ENCODE measurements at regions not wholly inside any gene's neighbourhood (a gene's known extent, or its start where the extent isn't known, plus 50 kb on each side); places are given as distances from the start of the nearest gene placed in this dataset.
"Not testable (repeated sequence)": the region's sequence is repeated elsewhere in the genome, so short reads cannot be mapped to it uniquely, and the experiment has no call there.

- TF ChIP-seq POLR2A (IDR thresholded peaks at IDR 0.05; ENCODE audit: low read depth) (no peak), POLR2AphosphoS5 (IDR thresholded peaks at IDR 0.05) (no peak), CTCF (IDR thresholded peaks at IDR 0.05) (no peak), EP300 (IDR thresholded peaks at IDR 0.05) (no peak)
- H3K9me3 ChIP-seq, result no peaks in the 10 kb centered on the region
- intact Hi-C loops (cut with DNase I), result no loop called here
- H3K4me1 ChIP-seq, result no peaks in the 10 kb centered on the region
- no peak overlapping the region for H3K4me3 ChIP-seq
- H3K27me3 ChIP-seq, result no peaks in the 10 kb centered on the region
- 94% methylated on average over 1 of the region's 1 CpG for WGBS
- no peak overlapping the region for H3K27ac ChIP-seq (replicated peaks in 1 of 4)
- no peaks in the 10 kb centered on the region for H3K36me3 ChIP-seq
- DNase-seq (ENCODE audit: extremely low spot score), result no peak
These were observed 442.4 kb upstream of the GRM7 start for GRCh38 chr3:6418485-6418884.

- Histone ChIP-seq H3K36me3 (no peaks in the 10 kb centered on the region), H3K27me3 (no peaks in the 10 kb centered on the region), H3K4me1 (no peaks in the 10 kb centered on the region), H3K27ac (replicated peaks in 1 of 4) (no peak overlapping the region), H3K9me3 (peaks cover 0 to 11% (median 3%) of the 10 kb centered on the region in 4 donors), H3K4me3 (no peak overlapping the region)
- intact Hi-C loops (cut with DNase I), result no loop called here
- TF ChIP-seq POLR2AphosphoS5 (IDR thresholded peaks at IDR 0.05), result no peak
- TF ChIP-seq POLR2A (IDR thresholded peaks at IDR 0.05; ENCODE audit: low read depth), result no peak
- TF ChIP-seq CTCF (IDR thresholded peaks at IDR 0.05), result no peak
- TF ChIP-seq EP300 (IDR thresholded peaks at IDR 0.05), result no peak
- 56% methylated on average over 4 of the region's 4 CpGs for WGBS
- DNase-seq (ENCODE audit: extremely low spot score), result no peak
These were observed 439.1 kb upstream of the GRM7 start for GRCh38 chr3:6421666-6422445.

- H3K27me3 ChIP-seq, result no peaks in the 10 kb centered on the region
- H3K36me3 ChIP-seq, result no peaks in the 10 kb centered on the region
- no peak overlapping the region for H3K4me3 ChIP-seq
- DNase-seq (ENCODE audit: extremely low spot score), result no peak
- intact Hi-C loops (cut with DNase I), result no loop called here
- no peaks in the 10 kb centered on the region for H3K4me1 ChIP-seq
- H3K9me3 ChIP-seq, result peaks cover 0 to 11% (median 3%) of the 10 kb centered on the region in 4 donors
- TF ChIP-seq POLR2AphosphoS5 (IDR thresholded peaks at IDR 0.05), result no peak
- TF ChIP-seq POLR2A (IDR thresholded peaks at IDR 0.05; ENCODE audit: low read depth), result no peak
- TF ChIP-seq CTCF (IDR thresholded peaks at IDR 0.05), result no peak
- no peak for TF ChIP-seq EP300 (IDR thresholded peaks at IDR 0.05)
- WGBS, result 90% methylated on average over 6 of the region's 6 CpGs
- no peak overlapping the region for H3K27ac ChIP-seq (replicated peaks in 1 of 4)
These were observed 435.6 kb upstream of the GRM7 start for GRCh38 chr3:6425289-6425820.

GRCh38 chr3:6428276-6428675 lies 432.6 kb upstream of the GRM7 start:
- H3K27ac ChIP-seq (replicated peaks in 1 of 4); H3K36me3 ChIP-seq; H3K4me1 ChIP-seq; intact Hi-C loops (cut with DNase I); H3K27me3 ChIP-seq; H3K4me3 ChIP-seq; DNase-seq (ENCODE audit: extremely low spot score): not testable (repeated sequence)
- peaks cover 0 to 11% (median 3%) of the 10 kb centered on the region in 4 donors for H3K9me3 ChIP-seq
- WGBS, result 98% methylated on average over 2 of the region's 2 CpGs

GRCh38 chr3:6435951-6436350 lies 425.0 kb upstream of the GRM7 start:
- TF ChIP-seq EP300 (IDR thresholded peaks at IDR 0.05) (no peak), POLR2AphosphoS5 (IDR thresholded peaks at IDR 0.05) (no peak), CTCF (IDR thresholded peaks at IDR 0.05) (no peak), POLR2A (IDR thresholded peaks at IDR 0.05; ENCODE audit: low read depth) (no peak)
- DNase-seq (ENCODE audit: extremely low spot score), result no peak
- Histone ChIP-seq H3K4me1 (no peaks in the 10 kb centered on the region), H3K4me3 (no peak overlapping the region), H3K36me3 (no peaks in the 10 kb centered on the region), H3K9me3 (no peaks in the 10 kb centered on the region), H3K27me3 (no peaks in the 10 kb centered on the region), H3K27ac (replicated peaks in 1 of 4) (no peak overlapping the region)
- 85% methylated on average over 1 of the region's 1 CpG for WGBS
- intact Hi-C loops (cut with DNase I), result no loop called here
